Upper lobe of left lung (tissue), 6 donors: ENCODE measurements at regions not wholly inside any gene's neighbourhood (a gene's known extent, or its start where the extent isn't known, plus 50 kb on each side); places are given as distances from the start of the nearest gene placed in this dataset.

ENCODE experiments used
- ATAC-seq, 2 donors: fragments of 200-7000 bp; cut with Tn5 transposase; one replicate each; pipeline ENCODE4 v1.9.1; 2022; ENCODE audit warnings: mild to moderate bottlenecking in 2 of 2, moderate library complexity in 2 of 2; ENCODE audit not compliant: low FRiP score in 2 of 2
- DNase-seq, 2 donors: peaks; one replicate each; pipeline ENCODE4 v3.0.0-alpha.2; 2019 to 2020
- H3K27ac ChIP-seq, 4 donors: fragments of 200-600 bp; sonication (generic); one replicate each; pipeline ENCODE4 v1.5.1; 2016 to 2019
- H3K27me3 ChIP-seq, 4 donors: fragments of 200-600 bp; sonication (generic); one replicate each; pipeline ENCODE4 v1.5.1; 2017 to 2019
- H3K36me3 ChIP-seq, 4 donors: fragments of 200-600 bp; sonication (generic); one replicate each; pipeline ENCODE4 v1.5.1; 2016 to 2019
- H3K4me1 ChIP-seq, 4 donors: fragments of 200-600 bp; sonication (generic); one replicate each; pipeline ENCODE4 v1.5.1; 2018 to 2019
- H3K4me3 ChIP-seq, 4 donors: fragments of 200-600 bp; sonication (generic); one replicate each; pipeline ENCODE4 v1.5.1; 2017 to 2019; ENCODE audit warnings: mild to moderate bottlenecking in 2 of 4, moderate library complexity in 1 of 4
- H3K9me3 ChIP-seq, 4 donors: fragments of 200-600 bp; sonication (generic); one replicate each; pipeline ENCODE4 v1.5.1; 2018 to 2019
- CTCF ChIP-seq, 6 experiments: fragments of 450-650 bp in 4 of 6; fragments of 200-600 bp in 2 of 6; sonication (generic) in 2 of 6; IDR thresholded peaks; one replicate each; pipeline ENCODE4 v1.5.1; 2016 to 2019; ENCODE audit warnings: antibody characterized with exemption in 6 of 6
- EP300 ChIP-seq, 4 donors: sonication (generic); formaldehyde crosslinking; IDR thresholded peaks; one replicate each; pipeline ENCODE4 v1.5.1; 2017; ENCODE audit warnings: antibody characterized with exemption in 4 of 4, control low read depth in 2 of 4
- POLR2A ChIP-seq, 4 donors: fragments of 450-650 bp; IDR thresholded peaks; one replicate each; pipeline ENCODE4 v1.5.1; 2016 to 2017; ENCODE audit warnings: antibody characterized with exemption in 4 of 4, mild to moderate bottlenecking in 2 of 4
- POLR2AphosphoS5 ChIP-seq, 2 donors: sonication (generic); formaldehyde crosslinking; IDR thresholded peaks; one replicate each; pipeline ENCODE4 v1.5.1; 2017; ENCODE audit warnings: antibody characterized with exemption in 2 of 2
- WGBS, 2 donors: methylation state at CpG; one replicate each; pipeline ENCODE4 v1.1.5; 2017 to 2018; 5-methylcytosine and 5-hydroxymethylcytosine counted together
- donor health status: DM: no; HTN: no; CAD: no; lungs with moderate emphysema.
- donor health status: DM: no; HTN: yes; CAD: no; lungs with severe emphysema.

DNA sequence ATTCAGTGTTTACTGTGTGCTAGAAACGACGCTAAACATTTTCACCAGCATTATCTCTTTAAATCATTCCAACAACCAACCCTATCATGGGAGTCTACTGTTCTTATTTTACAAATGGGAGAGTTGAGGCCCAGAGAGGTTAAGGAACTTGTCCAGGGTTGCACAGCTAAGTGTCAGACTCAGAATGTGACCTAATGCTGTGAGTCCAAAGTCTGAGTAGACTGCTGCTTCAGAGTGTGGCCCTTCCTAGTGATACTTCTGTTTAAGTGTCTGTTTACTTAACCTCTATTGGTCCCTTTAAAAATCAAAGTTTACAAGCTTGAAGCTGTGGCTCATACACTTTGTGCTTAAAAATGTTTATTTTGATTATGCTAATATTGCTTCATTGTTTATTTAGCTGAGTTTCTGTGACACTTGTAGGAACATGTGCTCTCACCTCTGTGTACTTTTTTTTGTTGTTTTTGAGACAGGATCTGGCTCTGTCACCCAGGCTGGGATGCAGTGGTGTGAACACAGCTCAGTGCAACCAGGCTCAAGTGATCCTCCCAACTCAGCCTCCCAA is 84.4 kb upstream of the SYPL1 start:
- no peak overlapping the region for H3K4me3 ChIP-seq
- peaks cover 0 to under 1% (median 0%) of the 10 kb centered on the region in 4 donors for H3K4me1 ChIP-seq
- 84 to 93% methylated on average over 2 of the region's 2 CpGs for WGBS, 2 donors
- no peak for DNase-seq
- TF ChIP-seq POLR2AphosphoS5 (IDR thresholded peaks at IDR 0.05) (no peak), CTCF (IDR thresholded peaks at IDR 0.05) (no peak), EP300 (IDR thresholded peaks at IDR 0.05) (peak in 1 of 4 donors; percentile 2), POLR2A (IDR thresholded peaks at IDR 0.05) (no peak)
- H3K36me3 ChIP-seq: no peaks in the 10 kb centered on the region
- H3K27ac ChIP-seq: no peak overlapping the region
- no peaks in the 10 kb centered on the region for H3K9me3 ChIP-seq
- H3K27me3 ChIP-seq: no peaks in the 10 kb centered on the region
- no peak for ATAC-seq

DNA sequence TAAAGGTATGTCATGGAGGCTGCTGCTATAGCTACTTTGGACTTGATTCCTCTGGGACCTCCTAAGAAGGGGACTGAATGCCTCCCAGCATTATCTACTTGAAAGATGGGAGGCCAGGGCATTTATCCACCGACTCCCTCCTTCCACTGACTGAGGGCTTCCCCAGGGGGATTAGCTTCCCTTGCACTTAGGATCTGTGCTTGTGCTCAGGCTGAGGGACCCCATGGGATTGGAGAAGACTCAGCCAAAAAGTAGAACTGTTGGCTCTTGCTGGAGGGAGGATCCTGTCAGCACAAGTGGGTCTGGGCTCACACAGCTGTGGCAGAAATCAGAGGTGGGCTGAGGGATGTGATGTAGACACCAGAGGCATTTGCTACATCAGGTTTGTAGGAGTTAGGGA is 81.5 kb upstream of the SYPL1 start:
- 94 to 100% methylated on average over 1 of the region's 1 CpG for WGBS, 2 donors
- DNase-seq (no peak), ATAC-seq (no peak)
- no peaks in the 10 kb centered on the region for H3K27me3 ChIP-seq
- peaks cover 0 to 12% (median 0%) of the 10 kb centered on the region in 4 donors for H3K4me1 ChIP-seq
- no peaks in the 10 kb centered on the region for H3K9me3 ChIP-seq
- H3K36me3 ChIP-seq: no peaks in the 10 kb centered on the region
- H3K4me3 ChIP-seq: no peak overlapping the region
- H3K27ac ChIP-seq: no peak overlapping the region
- no peak for TF ChIP-seq POLR2A (IDR thresholded peaks at IDR 0.05)
- no peak for TF ChIP-seq EP300 (IDR thresholded peaks at IDR 0.05)
- no peak for TF ChIP-seq POLR2AphosphoS5 (IDR thresholded peaks at IDR 0.05)
- no peak for TF ChIP-seq CTCF (IDR thresholded peaks at IDR 0.05)

DNA sequence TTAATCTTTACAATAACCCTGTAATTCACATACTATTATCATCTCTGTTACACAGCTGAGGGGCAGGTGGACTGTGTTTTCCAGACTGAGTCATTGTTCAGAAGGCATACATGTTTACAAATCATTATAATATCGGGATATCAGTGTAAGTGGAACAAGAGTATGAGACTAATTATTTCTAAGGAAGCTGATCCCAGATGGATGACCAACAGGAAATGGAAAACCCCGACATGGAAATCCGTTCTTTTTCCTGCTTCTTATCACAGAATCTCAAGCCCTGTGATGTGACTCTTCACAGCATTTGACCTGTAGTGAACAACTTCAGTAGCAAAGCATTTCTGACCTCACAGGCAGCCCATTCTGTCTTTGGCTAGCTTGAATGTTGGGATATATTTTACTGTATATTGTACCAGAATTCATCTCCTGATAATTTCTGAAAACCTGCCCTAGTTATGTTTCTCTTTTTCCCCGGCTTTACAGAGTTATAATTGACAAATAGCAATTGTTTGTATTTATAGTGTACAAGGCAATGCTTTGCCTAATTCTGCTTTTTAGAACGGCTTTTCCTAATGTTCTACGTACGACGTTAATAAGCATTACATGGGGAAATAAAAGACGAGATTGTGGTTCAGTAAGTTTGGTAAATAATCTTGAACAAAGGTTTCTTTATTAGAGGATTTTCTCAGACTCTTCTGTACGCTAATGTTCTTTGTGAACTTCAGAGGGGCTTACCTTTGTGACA is 78.6 kb upstream of the SYPL1 start:
- peak in 2 of 4 donors; percentile 53 to 60 for TF ChIP-seq EP300 (IDR thresholded peaks at IDR 0.05)
- no peak for TF ChIP-seq POLR2AphosphoS5 (IDR thresholded peaks at IDR 0.05)
- TF ChIP-seq POLR2A (IDR thresholded peaks at IDR 0.05): no peak
- no peak for DNase-seq
- no peak for ATAC-seq
- Histone ChIP-seq H3K36me3 (no peaks in the 10 kb centered on the region), H3K4me3 (no peak overlapping the region), H3K27me3 (no peaks in the 10 kb centered on the region), H3K4me1 (peaks cover 0 to 12% (median 0%) of the 10 kb centered on the region in 4 donors), H3K9me3 (no peaks in the 10 kb centered on the region), H3K27ac (peak overlapping the region in 1 of 4 donors; percentile 58)
- 70 to 74% methylated on average over 10 of the region's 10 CpGs for WGBS, 2 donors

DNA sequence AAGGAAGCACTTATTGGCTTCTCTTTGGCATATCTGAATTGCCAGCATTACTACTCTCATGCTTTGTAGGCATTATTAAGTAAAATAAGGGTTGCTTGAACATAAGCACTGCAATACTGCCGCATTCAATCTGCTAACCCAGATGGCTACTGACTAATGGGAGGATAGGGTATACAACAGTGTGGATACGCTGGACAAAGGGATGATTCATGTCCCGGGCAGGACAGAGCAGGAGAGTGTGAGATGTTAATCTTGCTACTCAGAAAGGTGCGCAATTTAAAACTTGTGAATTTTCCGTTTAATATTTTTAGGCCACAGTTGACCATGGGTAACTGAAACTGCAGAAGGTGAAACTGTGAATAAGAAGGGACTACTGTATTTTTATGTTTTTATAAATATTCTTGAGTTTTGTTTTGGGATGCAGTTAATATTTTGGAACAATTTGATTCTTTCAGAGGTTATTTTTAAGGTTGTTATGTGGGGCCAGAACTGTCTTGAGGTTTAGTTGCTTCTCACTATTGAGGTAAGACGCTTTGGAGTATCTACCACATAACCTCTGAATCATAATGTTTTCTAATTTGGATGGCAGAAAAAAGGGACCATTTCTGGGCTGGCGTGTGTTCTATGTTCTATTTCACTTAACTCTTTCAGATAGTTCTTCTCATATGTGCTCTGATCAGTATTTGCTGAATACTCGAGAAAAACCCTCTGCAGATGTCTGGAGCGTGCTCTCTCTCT is 75.7 kb upstream of the SYPL1 start:
- no peak for TF ChIP-seq EP300 (IDR thresholded peaks at IDR 0.05)
- TF ChIP-seq CTCF (IDR thresholded peaks at IDR 0.05): no peak
- no peak for TF ChIP-seq POLR2A (IDR thresholded peaks at IDR 0.05)
- DNase-seq: no peak
- H3K27me3 ChIP-seq: no peaks in the 10 kb centered on the region
- H3K27ac ChIP-seq: no peak overlapping the region
- no peak overlapping the region for H3K4me3 ChIP-seq
- 82 to 95% methylated on average over 9 of the region's 9 CpGs for WGBS, 2 donors
- peaks cover 0 to 12% (median 0%) of the 10 kb centered on the region in 4 donors for H3K4me1 ChIP-seq
- ATAC-seq: no peak
- no peaks in the 10 kb centered on the region for H3K9me3 ChIP-seq
- H3K36me3 ChIP-seq: no peaks in the 10 kb centered on the region

- H3K4me1 ChIP-seq: peaks cover 0 to 4% (median 0%) of the 10 kb centered on the region in 4 donors
- H3K27ac ChIP-seq: no peak overlapping the region
- 85 to 90% methylated on average over 3 of the region's 3 CpGs for WGBS, 2 donors
- no peaks in the 10 kb centered on the region for H3K27me3 ChIP-seq
- no peak overlapping the region for H3K4me3 ChIP-seq
- H3K36me3 ChIP-seq: no peaks in the 10 kb centered on the region
- no peak for TF ChIP-seq POLR2AphosphoS5 (IDR thresholded peaks at IDR 0.05)
- no peak for TF ChIP-seq EP300 (IDR thresholded peaks at IDR 0.05)
- TF ChIP-seq CTCF (IDR thresholded peaks at IDR 0.05): no peak
- DNase-seq (no peak), ATAC-seq (no peak)
- no peaks in the 10 kb centered on the region for H3K9me3 ChIP-seq
These were observed 73.6 kb upstream of the SYPL1 start for GRCh38 chr7:106185719-106186118.
